Uterus (tissue), 2 donors: ENCODE measurements at regions not wholly inside any gene's neighbourhood (a gene's known extent, or its start where the extent isn't known, plus 50 kb on each side); places are given as distances from the start of the nearest gene placed in this dataset.

Source experiments
- POLR2A ChIP-seq, 2 donors: fragments of 450-650 bp; IDR thresholded peaks; one replicate each; pipeline ENCODE4 v1.6.1; 2016; ENCODE audit warnings: antibody characterized with exemption in 2 of 2, mild to moderate bottlenecking in 1 of 2, moderate library complexity in 1 of 2
- TF ChIP-seq, protein P1 (sequence below), 4 experiments: fragments of 200-600 bp in 2 of 4; fragments of 450-650 bp in 2 of 4; sonication (generic) in 2 of 4; IDR thresholded peaks; one replicate each; pipeline ENCODE4 v1.5.1; 2016 to 2019; ENCODE audit warnings: antibody characterized with exemption in 4 of 4, mild to moderate bottlenecking in 2 of 4, moderate library complexity in 1 of 4

GRCh38 chr15:100710222-100710621, 107.8 kb downstream of the ASB7 start:
- TF ChIP-seq, protein P1, sequence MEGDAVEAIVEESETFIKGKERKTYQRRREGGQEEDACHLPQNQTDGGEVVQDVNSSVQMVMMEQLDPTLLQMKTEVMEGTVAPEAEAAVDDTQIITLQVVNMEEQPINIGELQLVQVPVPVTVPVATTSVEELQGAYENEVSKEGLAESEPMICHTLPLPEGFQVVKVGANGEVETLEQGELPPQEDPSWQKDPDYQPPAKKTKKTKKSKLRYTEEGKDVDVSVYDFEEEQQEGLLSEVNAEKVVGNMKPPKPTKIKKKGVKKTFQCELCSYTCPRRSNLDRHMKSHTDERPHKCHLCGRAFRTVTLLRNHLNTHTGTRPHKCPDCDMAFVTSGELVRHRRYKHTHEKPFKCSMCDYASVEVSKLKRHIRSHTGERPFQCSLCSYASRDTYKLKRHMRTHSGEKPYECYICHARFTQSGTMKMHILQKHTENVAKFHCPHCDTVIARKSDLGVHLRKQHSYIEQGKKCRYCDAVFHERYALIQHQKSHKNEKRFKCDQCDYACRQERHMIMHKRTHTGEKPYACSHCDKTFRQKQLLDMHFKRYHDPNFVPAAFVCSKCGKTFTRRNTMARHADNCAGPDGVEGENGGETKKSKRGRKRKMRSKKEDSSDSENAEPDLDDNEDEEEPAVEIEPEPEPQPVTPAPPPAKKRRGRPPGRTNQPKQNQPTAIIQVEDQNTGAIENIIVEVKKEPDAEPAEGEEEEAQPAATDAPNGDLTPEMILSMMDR (IDR thresholded peaks at IDR 0.05), result no peak
- no peak for TF ChIP-seq POLR2A (IDR thresholded peaks at IDR 0.05)
